A549 (cell line): ENCODE measurements at regions not wholly inside any gene's neighbourhood (a gene's known extent, or its start where the extent isn't known, plus 50 kb on each side); places are given as distances from the start of the nearest gene placed in this dataset.

Experiments used
- CHD2 ChIP-seq: fragments of 150-350 bp; IDR thresholded peaks from 2 replicates; pipeline ENCODE4 v1.6.1; 2014; ENCODE audit warnings: low read length; ENCODE audit not compliant: partially characterized antibody
- EHMT2 ChIP-seq: fragments of 200-600 bp; sonication (generic); IDR thresholded peaks from 2 replicates; pipeline ENCODE4 v1.6.1; 2016; ENCODE audit warnings: antibody characterized with exemption, low read depth, mild to moderate bottlenecking, moderate library complexity
- HDAC2 ChIP-seq: fragments of 200-600 bp; sonication (generic); IDR thresholded peaks from 2 replicates; pipeline ENCODE4 v1.6.1; 2016
- MYC ChIP-seq: IDR thresholded peaks from 2 replicates; pipeline ENCODE4 v1.6.1; 2012; ENCODE audit warnings: mild to moderate bottlenecking, inconsistent platforms, low read length, improper control_type of control experiment, borderline replicate concordance
- POLR2A ChIP-seq: IDR thresholded peaks from 2 replicates; pipeline ENCODE4 v1.6.1; 2012; ENCODE audit warnings: mild to moderate bottlenecking, low read length
- TF ChIP-seq, protein P1 (sequence below): fragments of >200 bp; sonication (Bioruptor Twin); formaldehyde crosslinking; IDR thresholded peaks from 3 replicates; pipeline ENCODE4 v1.5.1; 2016

DNA sequence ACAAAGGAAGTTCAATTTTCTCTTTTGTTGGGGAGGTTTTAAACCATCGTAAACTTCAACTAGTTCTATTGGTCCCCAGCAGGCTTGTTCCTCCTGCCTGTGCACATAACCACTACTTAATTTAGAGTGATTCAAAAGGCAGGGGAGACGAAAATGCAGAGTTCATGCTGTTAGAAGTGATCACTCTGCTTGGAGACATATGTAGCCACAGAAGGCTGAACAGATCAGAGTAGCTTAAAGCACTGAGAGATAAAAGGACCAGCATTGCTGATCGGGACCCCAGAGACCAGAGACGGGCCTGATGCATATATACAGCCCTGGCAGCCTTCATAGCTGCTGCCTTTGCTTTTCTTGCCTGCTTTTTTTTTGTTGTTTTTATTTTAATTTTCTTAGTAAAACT, 662.0 kb upstream of the CPEB2 start:
- TF ChIP-seq HDAC2 (no peak), POLR2A (no peak), MYC (no peak), CHD2 (no peak), EHMT2 (no peak)
- TF ChIP-seq, protein P1, sequence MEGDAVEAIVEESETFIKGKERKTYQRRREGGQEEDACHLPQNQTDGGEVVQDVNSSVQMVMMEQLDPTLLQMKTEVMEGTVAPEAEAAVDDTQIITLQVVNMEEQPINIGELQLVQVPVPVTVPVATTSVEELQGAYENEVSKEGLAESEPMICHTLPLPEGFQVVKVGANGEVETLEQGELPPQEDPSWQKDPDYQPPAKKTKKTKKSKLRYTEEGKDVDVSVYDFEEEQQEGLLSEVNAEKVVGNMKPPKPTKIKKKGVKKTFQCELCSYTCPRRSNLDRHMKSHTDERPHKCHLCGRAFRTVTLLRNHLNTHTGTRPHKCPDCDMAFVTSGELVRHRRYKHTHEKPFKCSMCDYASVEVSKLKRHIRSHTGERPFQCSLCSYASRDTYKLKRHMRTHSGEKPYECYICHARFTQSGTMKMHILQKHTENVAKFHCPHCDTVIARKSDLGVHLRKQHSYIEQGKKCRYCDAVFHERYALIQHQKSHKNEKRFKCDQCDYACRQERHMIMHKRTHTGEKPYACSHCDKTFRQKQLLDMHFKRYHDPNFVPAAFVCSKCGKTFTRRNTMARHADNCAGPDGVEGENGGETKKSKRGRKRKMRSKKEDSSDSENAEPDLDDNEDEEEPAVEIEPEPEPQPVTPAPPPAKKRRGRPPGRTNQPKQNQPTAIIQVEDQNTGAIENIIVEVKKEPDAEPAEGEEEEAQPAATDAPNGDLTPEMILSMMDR, result no peak
